VCaP (cell line): ENCODE measurements at regions not wholly inside any gene's neighbourhood (a gene's known extent, or its start where the extent isn't known, plus 50 kb on each side); places are given as distances from the start of the nearest gene placed in this dataset.

Experiments used
- H3K27ac ChIP-seq: fragments of 450-650 bp; 2 replicates; pipeline ENCODE4 v1.5.1; 2017
- CTCF ChIP-seq: fragments of 450-650 bp; conservative IDR thresholded peaks from 2 replicates; pipeline ENCODE4 v1.5.1; 2017; ENCODE audit warnings: mild to moderate bottlenecking, moderate library complexity

DNA sequence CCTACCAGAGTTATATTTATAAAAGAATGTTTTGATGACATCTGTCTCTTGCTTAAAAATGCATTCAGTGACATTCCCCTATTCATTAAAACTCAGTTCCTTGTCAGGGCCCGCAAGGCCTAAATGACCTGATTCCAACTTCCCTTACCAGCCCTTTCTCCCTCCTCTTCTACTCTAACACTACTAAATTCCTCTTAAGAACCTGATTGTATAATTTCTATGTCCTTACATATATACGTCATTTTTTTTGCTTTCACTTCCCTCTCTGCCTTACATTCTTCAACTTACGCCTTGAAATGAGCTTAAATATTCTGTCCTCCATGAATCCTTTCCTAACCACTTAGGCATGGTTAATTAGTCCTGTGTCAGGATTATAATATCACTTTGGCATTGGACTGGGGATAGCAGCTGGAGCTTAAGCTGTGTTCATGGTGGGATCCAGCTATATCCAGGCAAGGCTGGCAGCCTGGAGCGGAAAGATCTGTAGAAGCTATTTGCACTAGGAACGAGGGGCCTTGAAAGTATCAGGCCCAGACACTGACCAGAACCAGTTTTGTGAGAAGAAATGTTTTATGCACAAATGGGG is 360.2 kb upstream of the PTBP2 start:
- TF ChIP-seq CTCF: no peak
- H3K27ac ChIP-seq: no peak overlapping the region

DNA sequence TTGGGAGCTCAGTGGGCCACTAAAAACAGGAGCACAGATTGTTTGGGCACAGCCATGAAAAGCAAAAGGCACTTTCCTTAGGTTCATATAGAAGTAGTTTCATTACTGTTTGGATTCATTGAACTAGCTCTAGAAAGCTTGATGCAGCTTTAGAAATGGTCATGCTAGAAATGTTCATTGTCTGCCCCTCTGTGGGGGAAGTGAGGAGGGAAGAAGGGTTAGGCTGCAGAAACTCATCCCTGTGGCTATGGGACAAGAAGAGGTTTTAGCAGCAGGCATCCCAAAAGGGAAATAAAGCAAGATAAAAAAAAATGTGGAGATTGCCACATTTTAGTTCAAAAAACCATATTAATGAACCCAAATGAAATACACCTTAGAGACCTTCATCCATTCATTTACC is 359.6 kb upstream of the PTBP2 start:
- no peak overlapping the region for H3K27ac ChIP-seq
- TF ChIP-seq CTCF: no peak

DNA sequence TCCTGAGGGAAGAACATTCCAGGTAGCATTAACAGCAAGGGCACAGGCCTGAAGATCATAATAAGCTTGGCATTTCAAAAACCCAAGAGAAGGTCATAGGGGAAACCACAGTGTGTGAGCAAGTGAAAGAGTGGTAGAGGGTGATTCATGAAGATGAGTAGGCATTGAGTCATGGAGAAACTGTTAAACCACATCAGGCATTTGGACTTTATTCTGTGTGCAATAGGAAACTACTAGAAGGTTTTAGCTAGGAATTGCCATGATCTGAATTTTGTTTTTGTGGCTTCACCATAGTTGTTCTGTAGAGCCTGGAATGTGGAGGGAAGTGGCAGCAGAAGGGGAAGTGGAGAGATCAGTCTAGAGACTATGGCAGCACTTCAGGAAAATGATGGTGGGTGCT is 359.0 kb upstream of the PTBP2 start:
- TF ChIP-seq CTCF: no peak
- H3K27ac ChIP-seq: no peak overlapping the region

GRCh38 chr1:96363826-96364225 is 357.8 kb upstream of the PTBP2 start:
- no peak for TF ChIP-seq CTCF
- H3K27ac ChIP-seq: no peak overlapping the region

DNA sequence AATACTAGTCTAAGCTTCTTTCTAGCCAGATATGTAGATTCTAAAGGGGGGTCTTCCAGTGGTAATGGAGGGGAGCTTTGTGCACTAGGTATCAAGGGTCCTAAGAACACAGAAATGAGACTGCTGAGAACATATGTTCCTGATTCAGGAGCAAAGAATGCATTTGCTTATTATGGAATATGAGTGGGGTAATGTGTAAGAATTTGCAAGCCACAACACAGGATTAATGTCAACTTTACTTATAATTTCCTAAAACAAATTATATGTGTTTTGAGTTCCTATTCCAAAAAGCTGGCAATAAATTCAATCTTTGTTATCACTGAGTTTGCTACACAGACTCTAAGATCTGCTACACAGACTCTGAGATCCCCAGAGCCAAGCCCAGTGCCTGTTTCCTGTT is 357.0 kb upstream of the PTBP2 start:
- no peak overlapping the region for H3K27ac ChIP-seq
- no peak for TF ChIP-seq CTCF

- TF ChIP-seq CTCF: no peak
- no peak overlapping the region for H3K27ac ChIP-seq
These were observed 356.5 kb upstream of the PTBP2 start for GRCh38 chr1:96365076-96365475.

- TF ChIP-seq CTCF: no peak
- H3K27ac ChIP-seq: no peak overlapping the region
These were observed 355.8 kb upstream of the PTBP2 start for GRCh38 chr1:96365596-96366390.
